Testis (tissue), 2 donors: ENCODE measurements at regions not wholly inside any gene's neighbourhood (a gene's known extent, or its start where the extent isn't known, plus 50 kb on each side); places are given as distances from the start of the nearest gene placed in this dataset.

ENCODE experiments used
- DNase-seq: peaks from one replicate; pipeline ENCODE4 v3.0.0-alpha.2; 2019
- H3K27ac ChIP-seq, 2 donors: fragments of 200-600 bp; sonication (generic); one replicate each; pipeline ENCODE4 v1.5.1; 2019
- H3K27me3 ChIP-seq: fragments of 200-600 bp; sonication (generic); one replicate; pipeline ENCODE4 v1.5.1; 2019
- H3K36me3 ChIP-seq: fragments of 200-600 bp; sonication (generic); one replicate; pipeline ENCODE4 v1.5.1; 2017; ENCODE audit warnings: low read depth; ENCODE audit errors: missing control alignments
- H3K4me1 ChIP-seq: fragments of 200-600 bp; sonication (generic); one replicate; pipeline ENCODE4 v1.5.1; 2019
- H3K4me3 ChIP-seq, 2 donors: fragments of 200-600 bp; sonication (generic); one replicate each; pipeline ENCODE4 v1.5.1; 2017 to 2019
- H3K9me3 ChIP-seq: fragments of 200-600 bp; sonication (generic); one replicate; pipeline ENCODE4 v1.5.1; 2017
- POLR2A ChIP-seq: fragments of 450-650 bp; IDR thresholded peaks from one replicate; pipeline ENCODE4 v1.6.1; 2017; ENCODE audit warnings: antibody characterized with exemption, mild to moderate bottlenecking, moderate library complexity
- whole genome bisulfite sequencing, 2 donors: methylation state at CpG; one replicate each; pipeline ENCODE4 v1.1.5; 2018; 5-methylcytosine and 5-hydroxymethylcytosine counted together
- intact Hi-C: fragments of 100-400 bp; cut with DNase I; formaldehyde crosslinking; loops from one replicate; pipeline ENCODE4 v1.15.1; 2023; ENCODE audit warnings: low total_unique reads
- TF ChIP-seq, protein P1 (sequence below), 3 experiments: fragments of 450-650 bp in 2 of 3; fragments of 200-600 bp in 1 of 3; sonication (generic) in 1 of 3; IDR thresholded peaks; one replicate each; pipeline ENCODE4 v1.5.1; 2016 to 2019; ENCODE audit warnings: antibody characterized with exemption in 3 of 3, mild to moderate bottlenecking in 2 of 3, moderate library complexity in 1 of 3

GRCh38 chr17:36675250-36675649, 73.9 kb downstream of the MRM1 start:
- H3K9me3 ChIP-seq = no peaks in the 10 kb centered on the region
- no peak overlapping the region for H3K27ac ChIP-seq
- H3K36me3 ChIP-seq = no peaks in the 10 kb centered on the region
- no peak for DNase-seq
- WGBS, 2 donors = 74 to 81% methylated on average over 6 of the region's 6 CpGs
- H3K4me3 ChIP-seq = no peak overlapping the region
- no peaks in the 10 kb centered on the region for H3K27me3 ChIP-seq
- TF ChIP-seq, protein P1, sequence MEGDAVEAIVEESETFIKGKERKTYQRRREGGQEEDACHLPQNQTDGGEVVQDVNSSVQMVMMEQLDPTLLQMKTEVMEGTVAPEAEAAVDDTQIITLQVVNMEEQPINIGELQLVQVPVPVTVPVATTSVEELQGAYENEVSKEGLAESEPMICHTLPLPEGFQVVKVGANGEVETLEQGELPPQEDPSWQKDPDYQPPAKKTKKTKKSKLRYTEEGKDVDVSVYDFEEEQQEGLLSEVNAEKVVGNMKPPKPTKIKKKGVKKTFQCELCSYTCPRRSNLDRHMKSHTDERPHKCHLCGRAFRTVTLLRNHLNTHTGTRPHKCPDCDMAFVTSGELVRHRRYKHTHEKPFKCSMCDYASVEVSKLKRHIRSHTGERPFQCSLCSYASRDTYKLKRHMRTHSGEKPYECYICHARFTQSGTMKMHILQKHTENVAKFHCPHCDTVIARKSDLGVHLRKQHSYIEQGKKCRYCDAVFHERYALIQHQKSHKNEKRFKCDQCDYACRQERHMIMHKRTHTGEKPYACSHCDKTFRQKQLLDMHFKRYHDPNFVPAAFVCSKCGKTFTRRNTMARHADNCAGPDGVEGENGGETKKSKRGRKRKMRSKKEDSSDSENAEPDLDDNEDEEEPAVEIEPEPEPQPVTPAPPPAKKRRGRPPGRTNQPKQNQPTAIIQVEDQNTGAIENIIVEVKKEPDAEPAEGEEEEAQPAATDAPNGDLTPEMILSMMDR (IDR thresholded peaks at IDR 0.05) = no peak
- H3K4me1 ChIP-seq = no peaks in the 10 kb centered on the region
- intact Hi-C loops = no loop called here

- Histone ChIP-seq H3K27ac (no peak overlapping the region), H3K36me3 (no peaks in the 10 kb centered on the region), H3K4me1 (no peaks in the 10 kb centered on the region), H3K27me3 (no peaks in the 10 kb centered on the region), H3K4me3 (no peak overlapping the region), H3K9me3 (no peaks in the 10 kb centered on the region)
- WGBS, 2 donors = 56 to 60% methylated on average over 2 of the region's 2 CpGs
- DNase-seq = no peak
- TF ChIP-seq, protein P1 (IDR thresholded peaks at IDR 0.05) = no peak
- TF ChIP-seq POLR2A = no peak
- intact Hi-C loops = no loop called here
Measured at GRCh38 chr17:36675786-36676185, 74.4 kb downstream of the MRM1 start.

- no peaks in the 10 kb centered on the region for H3K27me3 ChIP-seq
- H3K27ac ChIP-seq = no peak overlapping the region
- no peaks in the 10 kb centered on the region for H3K36me3 ChIP-seq
- no peaks in the 10 kb centered on the region for H3K4me1 ChIP-seq
- 84% methylated on average over 9 of the region's 9 CpGs for WGBS, 2 donors
- DNase-seq = no peak
- no peaks in the 10 kb centered on the region for H3K9me3 ChIP-seq
- H3K4me3 ChIP-seq = no peak overlapping the region
- TF ChIP-seq POLR2A = no peak
- TF ChIP-seq, protein P1 (IDR thresholded peaks at IDR 0.05) = no peak
- intact Hi-C loops = no loop called here
Measured at GRCh38 chr17:36679815-36680467, 78.6 kb downstream of the MRM1 start.

- Histone ChIP-seq H3K36me3 (no peaks in the 10 kb centered on the region), H3K27ac (no peak overlapping the region), H3K4me3 (no peak overlapping the region), H3K9me3 (no peaks in the 10 kb centered on the region), H3K4me1 (no peaks in the 10 kb centered on the region), H3K27me3 (no peaks in the 10 kb centered on the region)
- intact Hi-C loops = no loop called here
- WGBS, 2 donors = 66 to 76% methylated on average over 6 of the region's 6 CpGs
- TF ChIP-seq, protein P1 (IDR thresholded peaks at IDR 0.05) = no peak
- TF ChIP-seq POLR2A = no peak
- DNase-seq = no peak
Measured at GRCh38 chr17:36680701-36681202, 79.4 kb downstream of the MRM1 start.

DNA sequence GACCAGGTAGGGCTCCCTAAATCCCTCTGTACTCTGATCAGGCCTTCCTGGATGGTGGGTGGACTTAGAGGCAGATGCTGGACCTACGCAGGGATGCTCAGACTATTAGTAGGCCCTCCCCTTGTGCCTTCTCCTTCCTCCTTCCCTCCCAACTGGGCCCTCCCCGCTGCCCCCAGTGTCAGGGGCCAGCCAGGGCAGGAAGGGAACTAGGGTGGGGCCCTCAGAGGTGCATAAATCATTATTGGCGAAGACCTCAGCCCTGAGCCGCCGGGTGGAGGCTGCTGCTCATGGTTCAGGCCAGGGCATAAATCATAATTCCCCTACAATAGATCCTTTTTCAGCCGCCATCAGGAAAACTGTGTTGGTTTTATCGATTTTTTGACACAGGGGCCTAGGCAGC, 81.4 kb downstream of the MRM1 start:
- no peaks in the 10 kb centered on the region for H3K27me3 ChIP-seq
- H3K4me3 ChIP-seq = no peak overlapping the region
- TF ChIP-seq POLR2A = no peak
- TF ChIP-seq, protein P1 (IDR thresholded peaks at IDR 0.05) = no peak
- no peaks in the 10 kb centered on the region for H3K36me3 ChIP-seq
- H3K27ac ChIP-seq = no peak overlapping the region
- intact Hi-C loops = no loop called here
- WGBS, 2 donors = 61 to 72% methylated on average over 7 of the region's 7 CpGs
- no peaks in the 10 kb centered on the region for H3K9me3 ChIP-seq
- no peaks in the 10 kb centered on the region for H3K4me1 ChIP-seq
- DNase-seq = no peak
